Suprapubic skin (tissue), 4 donors: ENCODE measurements at regions not wholly inside any gene's neighbourhood (a gene's known extent, or its start where the extent isn't known, plus 50 kb on each side); places are given as distances from the start of the nearest gene placed in this dataset.

Source experiments
- DNase-seq, 2 donors: peaks; one replicate each; pipeline ENCODE4 v3.0.0-alpha.2; 2019; ENCODE audit warnings: low spot score in 2 of 2
- H3K27ac ChIP-seq: fragments of 200-600 bp; sonication (generic); one replicate; pipeline ENCODE4 v1.5.1; 2019
- H3K27me3 ChIP-seq: fragments of 200-600 bp; sonication (generic); one replicate; pipeline ENCODE4 v1.5.1; 2019
- H3K36me3 ChIP-seq: fragments of 200-600 bp; sonication (generic); one replicate; pipeline ENCODE4 v1.5.1; 2019
- H3K4me1 ChIP-seq: fragments of 200-600 bp; sonication (generic); one replicate; pipeline ENCODE4 v1.5.1; 2019
- H3K4me3 ChIP-seq: fragments of 200-600 bp; sonication (generic); one replicate; pipeline ENCODE4 v1.5.1; 2019; ENCODE audit warnings: mild to moderate bottlenecking
- H3K9me3 ChIP-seq: fragments of 200-600 bp; sonication (generic); one replicate; pipeline ENCODE4 v1.5.1; 2019
- EP300 ChIP-seq: sonication (generic); formaldehyde crosslinking; IDR thresholded peaks from one replicate; pipeline ENCODE4 v1.6.1; 2017; ENCODE audit warnings: antibody characterized with exemption
- POLR2A ChIP-seq, 2 donors: fragments of 450-650 bp; IDR thresholded peaks; one replicate each; pipeline ENCODE4 v1.6.1; 2017; ENCODE audit warnings: antibody characterized with exemption in 2 of 2, mild to moderate bottlenecking in 2 of 2, moderate library complexity in 2 of 2
- POLR2AphosphoS5 ChIP-seq, 3 donors: sonication (generic); formaldehyde crosslinking; IDR thresholded peaks; one replicate each; pipeline ENCODE4 v1.6.1; 2017; ENCODE audit warnings: antibody characterized with exemption in 3 of 3
- WGBS: methylation state at CpG from one replicate; pipeline ENCODE4 v1.1.5; 2018; 5-methylcytosine and 5-hydroxymethylcytosine counted together
- TF ChIP-seq, protein P1 (sequence below), 2 donors: fragments of 200-600 bp in 1 of 2; fragments of 450-650 bp in 1 of 2; sonication (generic) in 1 of 2; IDR thresholded peaks; one replicate each; pipeline ENCODE4 v1.5.1; 2016 to 2019; ENCODE audit warnings: antibody characterized with exemption in 2 of 2, mild to moderate bottlenecking in 1 of 2, moderate library complexity in 1 of 2

GRCh38 chr4:147332091-147332490, 148.8 kb upstream of the EDNRA start:
- H3K36me3 ChIP-seq, result no peaks in the 10 kb centered on the region
- DNase-seq, result no peak
- WGBS, result 66% methylated on average over 1 of the region's 1 CpG
- H3K4me1 ChIP-seq, result no peaks in the 10 kb centered on the region
- no peaks in the 10 kb centered on the region for H3K27me3 ChIP-seq
- TF ChIP-seq, protein P1, sequence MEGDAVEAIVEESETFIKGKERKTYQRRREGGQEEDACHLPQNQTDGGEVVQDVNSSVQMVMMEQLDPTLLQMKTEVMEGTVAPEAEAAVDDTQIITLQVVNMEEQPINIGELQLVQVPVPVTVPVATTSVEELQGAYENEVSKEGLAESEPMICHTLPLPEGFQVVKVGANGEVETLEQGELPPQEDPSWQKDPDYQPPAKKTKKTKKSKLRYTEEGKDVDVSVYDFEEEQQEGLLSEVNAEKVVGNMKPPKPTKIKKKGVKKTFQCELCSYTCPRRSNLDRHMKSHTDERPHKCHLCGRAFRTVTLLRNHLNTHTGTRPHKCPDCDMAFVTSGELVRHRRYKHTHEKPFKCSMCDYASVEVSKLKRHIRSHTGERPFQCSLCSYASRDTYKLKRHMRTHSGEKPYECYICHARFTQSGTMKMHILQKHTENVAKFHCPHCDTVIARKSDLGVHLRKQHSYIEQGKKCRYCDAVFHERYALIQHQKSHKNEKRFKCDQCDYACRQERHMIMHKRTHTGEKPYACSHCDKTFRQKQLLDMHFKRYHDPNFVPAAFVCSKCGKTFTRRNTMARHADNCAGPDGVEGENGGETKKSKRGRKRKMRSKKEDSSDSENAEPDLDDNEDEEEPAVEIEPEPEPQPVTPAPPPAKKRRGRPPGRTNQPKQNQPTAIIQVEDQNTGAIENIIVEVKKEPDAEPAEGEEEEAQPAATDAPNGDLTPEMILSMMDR (IDR thresholded peaks at IDR 0.05), result no peak
- TF ChIP-seq EP300 (no peak), POLR2A (IDR thresholded peaks at IDR 0.05) (no peak), POLR2AphosphoS5 (IDR thresholded peaks at IDR 0.05) (no peak)
- no peaks in the 10 kb centered on the region for H3K9me3 ChIP-seq
- no peak overlapping the region for H3K27ac ChIP-seq
- no peak overlapping the region for H3K4me3 ChIP-seq

DNA sequence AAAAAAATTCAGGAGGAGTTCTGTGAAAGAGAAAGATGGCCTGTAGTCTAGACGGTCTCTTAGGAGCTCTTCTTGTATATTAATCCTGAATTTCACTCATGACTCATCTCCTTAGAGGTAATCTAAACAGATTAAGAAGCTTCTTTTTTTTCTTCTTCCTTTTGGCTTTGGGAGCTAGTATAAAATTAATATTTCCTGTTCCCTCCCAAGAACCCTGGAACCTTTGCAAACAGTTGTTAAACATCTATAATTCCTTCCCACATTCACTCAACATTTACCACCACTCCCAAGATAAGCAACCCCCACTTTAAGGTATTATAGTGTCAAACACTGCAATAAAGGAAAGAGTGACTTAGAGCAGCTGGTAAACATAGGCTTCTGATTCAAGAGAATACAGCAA, 146.4 kb upstream of the EDNRA start:
- DNase-seq, result no peak
- H3K27ac ChIP-seq, result no peak overlapping the region

DNA sequence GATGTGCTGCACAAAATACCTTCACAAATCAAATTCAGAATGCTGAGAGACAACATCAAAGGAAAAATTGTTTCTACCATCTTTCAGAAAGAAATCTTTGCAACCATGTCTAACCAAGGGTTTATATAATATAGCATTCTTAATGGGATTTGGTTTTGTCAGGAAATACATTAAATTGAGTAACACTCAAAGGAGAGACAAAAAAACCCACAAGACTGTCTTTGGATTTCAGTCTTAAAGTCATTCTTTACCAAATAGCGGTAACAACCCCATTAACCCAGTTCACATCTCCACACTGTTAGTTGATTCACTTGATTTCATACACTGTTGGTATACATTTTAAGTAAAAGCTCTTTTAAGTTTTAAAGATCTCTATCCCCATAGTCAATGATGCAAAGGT, 145.7 kb upstream of the EDNRA start:
- Histone ChIP-seq H3K4me1 (no peaks in the 10 kb centered on the region), H3K9me3 (no peaks in the 10 kb centered on the region), H3K27ac (no peak overlapping the region), H3K27me3 (no peaks in the 10 kb centered on the region), H3K4me3 (no peak overlapping the region), H3K36me3 (no peaks in the 10 kb centered on the region)
- no peak for DNase-seq
- TF ChIP-seq, protein P1 (IDR thresholded peaks at IDR 0.05), result no peak
- TF ChIP-seq POLR2A (IDR thresholded peaks at IDR 0.05) (no peak), POLR2AphosphoS5 (IDR thresholded peaks at IDR 0.05) (no peak), EP300 (no peak)
- WGBS, result 100% methylated on average over 1 of the region's 1 CpG

More for the DNA sequence above, 146.4 kb upstream of the EDNRA start:
- no peaks in the 10 kb centered on the region for H3K4me1 ChIP-seq
- no peaks in the 10 kb centered on the region for H3K27me3 ChIP-seq
- no peaks in the 10 kb centered on the region for H3K9me3 ChIP-seq
- H3K36me3 ChIP-seq, result no peaks in the 10 kb centered on the region
- H3K4me3 ChIP-seq, result no peak overlapping the region
- 33% methylated on average over 1 of the region's 1 CpG for WGBS
- TF ChIP-seq POLR2A (IDR thresholded peaks at IDR 0.05) (no peak), EP300 (no peak)
- TF ChIP-seq, protein P1 (IDR thresholded peaks at IDR 0.05), result no peak

DNA sequence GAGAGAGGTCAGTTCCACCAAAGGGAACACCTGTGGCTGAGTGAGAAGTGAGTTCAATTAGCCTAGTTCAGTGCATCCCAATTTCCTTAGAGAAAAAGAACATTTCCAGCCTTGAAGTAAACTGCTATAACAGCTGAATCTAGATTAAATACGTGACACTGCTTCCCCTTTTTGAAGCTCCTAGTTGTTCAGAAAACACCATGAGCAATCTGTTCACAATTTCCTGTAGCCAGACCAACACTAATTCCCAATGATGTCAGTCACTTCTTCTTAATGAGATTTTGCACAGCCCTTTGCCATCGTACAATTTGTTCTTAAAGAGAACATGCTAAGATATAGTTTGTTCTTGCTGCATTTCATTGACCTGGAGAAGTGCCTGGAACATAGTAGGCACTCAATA, 144.6 kb upstream of the EDNRA start:
- no peaks in the 10 kb centered on the region for H3K9me3 ChIP-seq
- H3K27ac ChIP-seq, result no peak overlapping the region
- DNase-seq, result no peak
- no peaks in the 10 kb centered on the region for H3K27me3 ChIP-seq
- no peaks in the 10 kb centered on the region for H3K4me1 ChIP-seq
- H3K4me3 ChIP-seq, result no peak overlapping the region
- 66% methylated on average over 2 of the region's 2 CpGs for WGBS
- H3K36me3 ChIP-seq, result no peaks in the 10 kb centered on the region
- no peak for TF ChIP-seq POLR2A (IDR thresholded peaks at IDR 0.05)

GRCh38 chr4:147339100-147339499, 141.8 kb upstream of the EDNRA start:
- Histone ChIP-seq H3K9me3 (no peaks in the 10 kb centered on the region), H3K4me1 (no peaks in the 10 kb centered on the region), H3K4me3 (no peak overlapping the region), H3K36me3 (no peaks in the 10 kb centered on the region), H3K27me3 (no peaks in the 10 kb centered on the region), H3K27ac (no peak overlapping the region)
- no peak for DNase-seq
- TF ChIP-seq, protein P1 (IDR thresholded peaks at IDR 0.05), result no peak
- TF ChIP-seq POLR2A (IDR thresholded peaks at IDR 0.05), result no peak
- TF ChIP-seq POLR2AphosphoS5 (IDR thresholded peaks at IDR 0.05), result no peak
- TF ChIP-seq EP300, result no peak
- WGBS, result 67% methylated on average over 4 of the region's 4 CpGs

DNA sequence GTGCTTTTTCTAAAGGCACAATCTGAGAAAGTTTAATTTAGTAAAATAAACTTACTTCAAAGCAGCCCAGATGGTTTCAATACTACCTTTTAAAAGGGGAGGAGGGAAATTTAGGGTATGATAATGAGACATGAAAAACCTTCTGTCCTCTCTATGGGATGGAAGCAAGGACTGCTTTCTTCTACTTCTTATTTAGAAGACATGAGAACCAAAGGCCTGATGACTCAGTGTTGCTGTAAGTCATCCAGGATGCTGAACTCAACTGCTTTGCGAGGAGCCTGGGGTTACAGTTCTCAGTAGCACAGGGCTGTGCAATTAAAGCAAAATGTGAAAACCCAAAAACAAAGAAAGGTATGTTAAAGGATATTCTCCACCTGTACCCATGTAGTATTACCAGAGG, 140.8 kb upstream of the EDNRA start:
- TF ChIP-seq, protein P1 (IDR thresholded peaks at IDR 0.05), result no peak
- TF ChIP-seq POLR2A (IDR thresholded peaks at IDR 0.05) (no peak), EP300 (no peak), POLR2AphosphoS5 (IDR thresholded peaks at IDR 0.05) (no peak)
- WGBS, result 38% methylated on average over 1 of the region's 1 CpG
- Histone ChIP-seq H3K36me3 (no peaks in the 10 kb centered on the region), H3K9me3 (no peaks in the 10 kb centered on the region), H3K27ac (no peak overlapping the region), H3K4me1 (no peaks in the 10 kb centered on the region), H3K4me3 (no peak overlapping the region), H3K27me3 (no peaks in the 10 kb centered on the region)
- DNase-seq, result no peak
